Esophagus mucosa (tissue), 1 donor: ENCODE measurements at regions not wholly inside any gene's neighbourhood (a gene's known extent, or its start where the extent isn't known, plus 50 kb on each side); places are given as distances from the start of the nearest gene placed in this dataset.
"Not testable (repeated sequence)": the region's sequence is repeated elsewhere in the genome, so short reads cannot be mapped to it uniquely, and the experiment has no call there.

Experiments
- ATAC-seq: fragments of 200-7000 bp; cut with Tn5 transposase; one replicate; pipeline ENCODE4 v1.9.1; 2020
- donor health status: DM: yes; HTN: yes; CAD: no.

- no peak for ATAC-seq
These were observed 567.6 kb upstream of the ADAMTS16 start for GRCh38 chr5:4572311-4573100.

- ATAC-seq, result no peak
These were observed 564.5 kb upstream of the ADAMTS16 start for GRCh38 chr5:4575608-4576007.

GRCh38 chr5:4576161-4576748 is 563.9 kb upstream of the ADAMTS16 start:
- no peak for ATAC-seq

- no peak for ATAC-seq
These were observed 563.2 kb upstream of the ADAMTS16 start for GRCh38 chr5:4576908-4577307.

DNA sequence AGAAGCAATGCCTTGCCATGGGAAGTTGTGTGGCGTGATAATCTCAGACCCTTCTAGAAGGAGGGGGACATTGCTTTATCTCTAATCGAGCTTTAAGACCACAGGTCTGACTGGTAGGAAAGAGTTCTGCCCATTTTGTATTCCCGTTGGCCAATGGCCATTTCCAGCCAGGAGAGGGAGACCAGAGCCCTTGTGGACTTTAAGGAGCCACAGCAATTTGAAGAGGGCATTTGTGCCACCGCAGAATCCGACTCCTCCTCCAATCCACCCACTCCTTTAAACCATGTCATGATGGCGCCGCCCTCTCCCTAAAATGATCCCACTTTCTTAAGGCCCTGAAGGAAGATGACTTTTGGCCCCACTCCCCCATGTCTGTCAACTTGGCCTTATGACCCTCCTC is 560.5 kb upstream of the ADAMTS16 start:
- ATAC-seq, result no peak

DNA sequence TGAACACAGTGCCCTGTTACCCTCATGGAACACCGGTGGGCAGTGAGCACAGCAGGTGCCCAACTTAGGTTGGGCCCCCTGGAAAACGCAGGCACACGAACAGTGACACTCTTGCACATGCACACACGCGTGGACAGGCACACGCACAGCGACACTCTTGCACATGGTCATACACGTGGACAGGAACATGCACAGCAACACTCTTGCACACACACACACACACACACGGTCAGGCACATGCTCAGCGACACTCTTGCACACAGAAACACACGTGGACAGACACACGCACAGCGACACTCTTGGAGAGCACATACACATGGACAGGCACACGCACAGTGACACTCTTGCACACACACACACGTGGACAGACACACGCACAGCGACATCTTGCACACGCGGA is 559.4 kb upstream of the ADAMTS16 start:
- no peak for ATAC-seq

DNA sequence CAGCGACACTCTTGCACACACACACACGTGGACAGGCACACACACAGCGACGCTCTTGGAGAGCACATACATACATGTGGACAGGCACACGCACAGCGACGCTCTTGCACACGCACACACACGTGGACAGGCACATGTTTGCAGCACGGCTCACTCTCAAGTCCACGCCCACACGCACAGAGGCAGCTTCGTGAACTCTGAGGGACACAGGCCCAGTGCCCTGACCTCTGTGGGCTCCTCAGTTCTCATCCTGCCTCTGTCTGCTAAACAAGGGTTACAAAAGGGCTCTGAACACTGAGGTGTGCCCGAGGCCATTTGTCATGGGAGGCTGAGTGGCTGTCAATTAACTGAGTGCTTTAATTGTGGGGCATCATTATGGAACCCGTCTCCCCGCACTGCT is 558.8 kb upstream of the ADAMTS16 start:
- ATAC-seq, result no peak

DNA sequence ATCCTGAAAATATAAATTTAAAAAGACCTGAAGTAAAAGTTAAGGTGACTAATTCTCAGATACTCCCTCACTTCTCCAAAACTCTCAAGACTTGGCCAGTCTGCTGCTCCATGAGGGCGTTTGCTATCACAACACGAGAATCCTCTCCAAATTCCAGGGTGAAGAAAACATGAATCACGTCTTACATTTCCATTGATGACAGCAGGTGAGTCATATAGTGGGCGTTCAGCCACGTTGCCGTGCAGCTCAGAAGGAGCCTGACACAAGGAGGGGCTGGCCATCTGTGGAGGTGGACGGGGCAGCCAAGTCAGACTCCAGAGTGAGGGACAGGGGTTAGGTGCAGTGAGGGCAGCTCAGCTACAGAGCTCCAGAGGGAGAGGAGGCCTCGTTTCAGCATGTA is 555.1 kb upstream of the ADAMTS16 start:
- ATAC-seq, result peak; percentile 84

DNA sequence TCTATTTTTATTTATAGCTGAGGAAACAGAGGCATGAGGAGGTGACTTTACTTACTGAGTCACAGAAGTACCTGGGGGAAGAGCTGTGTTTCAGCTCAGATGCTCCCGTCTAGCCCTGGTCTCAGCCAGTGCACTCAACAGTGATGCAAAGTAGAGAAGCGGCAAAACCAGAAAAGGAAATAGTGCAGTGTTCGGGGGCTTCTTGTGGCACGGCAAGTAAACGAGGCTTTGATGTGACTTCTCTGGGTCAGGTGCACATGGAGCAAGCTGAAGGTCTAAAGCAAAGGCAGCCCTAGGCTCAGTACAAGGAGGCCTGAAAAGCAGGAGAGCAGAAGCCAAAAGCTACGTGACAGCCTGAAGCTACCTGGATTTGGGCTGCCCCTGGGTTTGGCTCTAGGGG is 526.7 kb upstream of the ADAMTS16 start:
- no peak for ATAC-seq

DNA sequence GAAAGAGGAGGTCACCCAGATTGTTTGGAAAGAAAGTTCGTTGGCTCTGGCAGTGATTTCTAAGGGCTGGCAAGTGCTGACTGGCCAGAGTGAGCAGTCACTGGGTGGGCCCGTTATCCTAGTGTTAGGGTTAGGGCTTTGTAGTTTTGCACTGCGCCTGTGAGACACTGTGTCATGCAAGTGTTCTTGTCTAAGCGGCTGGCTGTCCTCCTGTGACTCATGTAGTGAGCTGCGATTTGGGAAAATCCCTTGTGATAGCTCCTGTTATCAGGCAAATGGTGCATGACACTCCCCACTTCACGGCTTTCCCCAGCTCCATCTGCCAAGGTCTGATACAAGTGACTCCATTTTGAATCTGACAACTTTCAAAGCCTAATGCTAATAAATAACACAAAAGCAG is 526.0 kb upstream of the ADAMTS16 start:
- ATAC-seq, result peak; percentile 76

GRCh38 chr5:4615369-4615768 is 524.8 kb upstream of the ADAMTS16 start:
- ATAC-seq, result not testable (repeated sequence)

DNA sequence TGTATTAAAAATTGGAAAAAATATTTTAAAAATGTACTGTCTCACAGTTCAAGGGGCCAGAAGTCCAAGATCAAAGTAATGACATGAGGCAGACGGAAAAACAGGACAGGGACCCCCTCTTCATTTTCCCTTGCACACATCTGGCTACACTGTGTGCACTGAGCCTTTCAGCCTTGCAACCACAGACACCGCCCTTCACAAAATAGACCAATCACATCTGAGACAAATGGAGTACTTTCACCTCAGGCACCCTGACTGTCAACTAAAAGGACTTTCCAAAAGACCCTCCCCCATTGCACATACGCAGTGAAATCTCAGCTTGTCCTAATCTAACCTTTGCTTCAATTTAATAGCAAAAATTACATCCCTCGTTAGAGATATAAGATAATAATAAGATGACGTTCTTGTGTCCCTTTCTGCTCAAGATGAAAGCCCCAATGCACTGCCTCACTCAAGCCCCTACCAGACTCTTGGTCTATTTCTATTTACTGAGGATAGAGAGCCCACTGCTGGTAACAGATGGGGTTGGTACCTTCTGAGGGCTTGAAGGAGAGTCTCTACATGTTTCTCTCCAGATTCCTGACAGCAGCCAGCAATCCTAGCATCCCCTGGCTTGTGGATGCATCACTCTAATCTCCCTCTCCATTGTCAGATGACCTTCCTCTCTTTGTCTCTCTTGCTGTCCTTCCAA is 514.8 kb upstream of the ADAMTS16 start:
- ATAC-seq, result no peak

DNA sequence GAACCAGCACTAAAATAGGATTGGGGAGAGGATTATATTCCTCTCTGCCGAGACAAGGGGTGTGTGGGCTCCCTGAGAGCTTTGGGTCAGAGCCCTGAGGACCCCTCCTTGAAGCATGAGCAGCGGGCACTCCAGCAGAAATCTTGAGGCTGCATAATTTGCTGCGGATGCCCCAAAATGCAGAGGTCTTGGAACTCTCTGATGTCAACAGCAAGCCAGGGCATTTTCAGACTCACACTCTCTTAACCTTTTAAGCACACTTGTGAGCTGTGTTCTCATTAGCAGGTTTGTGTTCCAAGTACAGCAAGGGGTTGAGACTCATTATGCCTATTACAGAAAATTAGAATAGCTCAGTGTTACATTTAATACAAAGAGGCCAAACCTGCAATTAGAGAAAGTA is 513.0 kb upstream of the ADAMTS16 start:
- no peak for ATAC-seq

DNA sequence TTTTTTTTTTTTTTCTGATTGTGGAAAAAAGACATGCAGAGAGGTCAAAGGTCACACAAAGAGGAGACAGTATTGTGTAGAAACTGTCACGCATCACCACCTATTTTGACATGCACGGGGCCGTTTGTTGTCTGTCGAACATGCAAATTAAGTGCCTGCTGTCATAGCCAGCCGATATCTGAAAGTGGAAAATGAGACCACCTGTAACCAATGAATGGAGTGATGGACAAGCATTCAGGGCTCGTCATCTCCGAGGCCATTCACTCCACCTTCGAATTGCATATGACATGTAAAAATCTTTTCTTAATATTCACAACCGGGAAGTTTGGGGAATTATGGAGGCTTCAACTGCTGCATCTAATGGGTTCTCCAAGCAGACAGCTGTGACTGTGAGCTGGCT is 512.2 kb upstream of the ADAMTS16 start:
- ATAC-seq, result no peak

GRCh38 chr5:4628645-4629385 is 511.3 kb upstream of the ADAMTS16 start:
- ATAC-seq, result no peak

DNA sequence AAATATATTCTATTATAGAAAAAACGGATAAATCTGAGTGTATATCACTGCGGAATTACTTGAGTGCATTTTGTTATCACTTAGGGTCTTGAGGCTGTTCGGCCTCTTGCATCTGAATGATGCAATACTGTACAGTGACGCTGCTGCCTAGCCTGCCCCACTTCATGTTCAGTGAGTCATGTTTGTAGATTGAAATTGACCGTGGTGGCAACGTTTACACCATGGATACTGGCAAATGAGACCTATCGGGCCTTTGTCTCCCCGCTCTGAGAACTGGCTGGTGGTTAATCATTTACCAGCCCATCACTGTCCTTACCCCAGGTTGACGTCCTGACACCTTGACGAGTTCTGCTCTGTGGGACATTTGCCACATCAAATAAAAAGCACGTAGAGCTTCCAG is 510.1 kb upstream of the ADAMTS16 start:
- no peak for ATAC-seq

DNA sequence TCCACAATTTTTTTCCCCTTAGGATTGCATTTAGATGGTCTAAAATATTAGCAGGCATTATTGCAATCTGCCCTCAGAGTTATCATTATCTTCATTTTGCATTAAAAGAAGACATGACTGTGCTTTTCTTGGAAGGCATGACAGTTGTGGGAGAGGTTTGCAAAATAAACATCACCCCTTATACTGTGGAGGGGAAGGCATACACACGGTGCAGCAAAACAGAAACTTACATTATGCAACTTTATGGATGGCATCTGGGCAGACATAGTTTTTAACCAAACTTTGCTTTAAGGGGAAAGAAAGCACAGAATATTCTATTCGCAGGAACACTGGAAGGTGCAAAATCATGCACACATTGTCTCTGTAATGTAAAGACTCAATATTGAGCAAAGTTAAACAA is 505.8 kb upstream of the ADAMTS16 start:
- ATAC-seq, result no peak

GRCh38 chr5:4636378-4636777 is 503.8 kb upstream of the ADAMTS16 start:
- no peak for ATAC-seq

- ATAC-seq, result no peak
These were observed 500.2 kb upstream of the ADAMTS16 start for GRCh38 chr5:4639946-4640345.

DNA sequence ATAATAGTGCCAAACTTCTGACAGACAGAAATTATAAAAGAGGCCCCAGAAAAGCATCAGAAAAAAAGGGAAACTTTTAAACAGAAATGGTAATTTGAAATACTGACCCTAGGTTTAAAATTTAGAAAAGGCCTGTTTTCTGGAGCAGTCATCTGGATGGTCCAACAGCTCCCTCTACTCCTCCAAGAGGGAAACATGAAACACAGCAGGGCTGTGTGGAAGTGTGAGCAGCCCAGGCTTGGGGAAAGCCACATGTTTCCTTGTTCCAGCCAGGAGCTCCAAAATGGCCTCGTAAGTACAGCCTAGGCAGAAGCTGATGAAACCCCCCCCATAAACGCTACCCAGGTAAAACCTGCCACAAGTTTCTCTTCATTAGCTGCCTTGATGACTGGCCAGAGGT is 499.3 kb upstream of the ADAMTS16 start:
- no peak for ATAC-seq

GRCh38 chr5:4642525-4642924 is 497.6 kb upstream of the ADAMTS16 start:
- no peak for ATAC-seq

GRCh38 chr5:4643190-4643589 is 496.9 kb upstream of the ADAMTS16 start:
- ATAC-seq, result no peak

- ATAC-seq, result no peak
These were observed 496.2 kb upstream of the ADAMTS16 start for GRCh38 chr5:4643960-4644359.
